RKO (cell line): ENCODE measurements at regions not wholly inside any gene's neighbourhood (a gene's known extent, or its start where the extent isn't known, plus 50 kb on each side); places are given as distances from the start of the nearest gene placed in this dataset.
"Not testable (repeated sequence)": the region's sequence is repeated elsewhere in the genome, so short reads cannot be mapped to it uniquely, and the experiment has no call there.

Experiments used
- DNase-seq: peaks from one replicate; pipeline ENCODE4 v3.0.0-alpha.2; 2016; ENCODE audit warnings: low spot score

DNA sequence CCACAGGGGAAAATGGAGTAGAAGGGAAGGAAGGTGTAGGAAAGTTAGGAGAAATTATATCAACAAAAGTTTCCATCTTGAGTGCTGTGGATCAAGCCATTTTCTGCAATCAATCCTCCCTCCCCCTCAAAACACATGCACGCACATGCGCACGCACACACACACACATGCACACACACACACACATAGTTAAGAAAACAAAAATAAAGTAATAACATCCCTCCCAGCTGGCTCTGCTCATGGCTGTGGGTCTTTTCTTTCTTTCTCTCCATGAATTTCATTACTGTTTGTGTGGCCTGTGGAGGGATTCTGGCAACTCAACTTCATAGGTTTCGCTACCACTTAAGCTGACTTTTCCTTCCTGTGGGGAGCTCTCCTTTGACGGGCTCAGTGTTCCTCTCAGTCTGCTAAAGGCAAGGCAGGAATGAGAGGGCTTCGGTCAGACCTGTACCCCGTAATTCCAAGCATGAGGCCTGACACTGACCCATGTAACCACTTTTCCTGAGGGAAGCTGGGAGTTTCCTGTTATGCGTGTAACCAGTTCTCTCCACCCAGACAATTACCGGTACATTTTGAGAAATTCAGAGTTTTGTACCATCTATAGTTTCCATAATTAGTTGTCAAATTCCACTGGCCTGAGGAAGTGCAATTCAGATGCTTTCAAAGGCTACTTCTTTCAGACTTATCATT, 79.8 kb downstream of the ZNF92 start:
- DNase-seq = no peak

DNA sequence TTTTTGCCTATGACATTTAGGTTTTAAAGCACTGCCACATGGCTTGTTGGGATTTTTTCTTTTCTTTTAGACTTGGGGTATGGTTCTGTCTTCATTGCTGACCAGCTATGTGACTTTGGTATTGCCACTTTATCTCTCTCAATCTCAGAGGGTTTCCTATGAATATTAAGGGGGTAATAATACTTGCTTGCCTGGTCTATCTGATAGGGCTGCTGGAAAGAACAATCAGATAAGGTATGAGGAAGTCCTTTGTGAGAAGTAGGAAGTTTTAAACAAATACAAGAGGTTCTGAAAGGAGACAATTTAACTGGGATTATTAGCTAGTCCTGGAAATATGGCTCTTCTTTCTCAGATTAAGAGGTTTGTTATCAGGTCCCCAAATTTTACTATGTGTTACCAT, 80.8 kb downstream of the ZNF92 start:
- DNase-seq = no peak

DNA sequence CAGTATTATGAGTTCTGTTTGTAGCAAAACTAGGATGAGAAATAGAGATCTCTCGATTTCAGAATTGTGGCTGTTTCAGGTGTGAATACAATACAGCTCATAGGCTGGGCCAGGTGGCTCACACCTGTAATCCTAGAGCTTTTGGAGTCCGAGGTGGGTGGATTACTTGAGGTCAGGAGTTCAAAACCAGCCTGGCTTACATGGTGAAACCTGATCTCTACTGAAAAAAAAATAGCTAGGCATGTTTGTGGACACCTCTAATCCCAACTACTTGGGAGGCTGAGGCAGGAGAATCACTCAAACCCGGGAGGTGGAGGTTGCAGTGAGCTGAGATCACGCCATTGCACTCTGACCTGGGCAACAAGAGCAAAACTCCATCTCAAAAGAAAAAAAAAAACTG, 81.4 kb downstream of the ZNF92 start:
- DNase-seq = not testable (repeated sequence)

DNA sequence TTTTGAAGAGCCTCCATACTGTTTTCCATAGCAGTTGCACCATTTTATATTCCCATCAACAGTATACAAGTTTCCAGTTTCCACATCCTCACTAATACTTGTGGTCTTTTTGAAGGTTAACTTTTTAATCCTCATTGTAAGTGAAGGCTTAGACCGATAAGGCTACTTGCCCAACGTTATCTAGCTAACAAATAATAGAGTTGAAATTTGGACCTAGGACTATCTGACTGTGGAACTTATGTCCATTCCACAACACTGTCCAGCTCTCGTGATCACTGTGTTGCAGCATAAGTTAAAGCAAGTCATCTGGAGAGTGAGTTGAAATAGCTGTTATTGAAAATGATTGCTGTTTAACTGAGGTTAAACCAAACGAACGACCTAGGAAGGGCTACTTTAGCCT, 84.0 kb downstream of the ZNF92 start:
- DNase-seq = no peak

DNA sequence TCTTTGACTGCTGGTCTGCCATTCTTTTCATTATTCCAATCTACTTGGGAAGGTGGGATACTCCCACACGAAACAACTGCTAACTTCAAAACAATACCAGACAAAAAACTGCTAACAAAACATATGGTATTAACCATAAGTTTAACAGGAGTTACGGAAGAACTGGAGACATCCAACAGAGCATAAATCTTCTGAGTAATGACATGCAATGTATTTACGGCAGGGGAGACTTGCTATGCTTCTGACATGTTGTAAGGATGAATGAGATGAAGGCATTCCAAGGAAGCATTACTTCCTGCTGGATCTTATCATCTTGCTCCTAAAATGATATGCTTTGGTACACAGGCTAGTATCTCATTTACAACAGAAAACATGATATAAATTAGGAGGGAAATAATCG, 85.8 kb downstream of the ZNF92 start:
- no peak for DNase-seq

DNA sequence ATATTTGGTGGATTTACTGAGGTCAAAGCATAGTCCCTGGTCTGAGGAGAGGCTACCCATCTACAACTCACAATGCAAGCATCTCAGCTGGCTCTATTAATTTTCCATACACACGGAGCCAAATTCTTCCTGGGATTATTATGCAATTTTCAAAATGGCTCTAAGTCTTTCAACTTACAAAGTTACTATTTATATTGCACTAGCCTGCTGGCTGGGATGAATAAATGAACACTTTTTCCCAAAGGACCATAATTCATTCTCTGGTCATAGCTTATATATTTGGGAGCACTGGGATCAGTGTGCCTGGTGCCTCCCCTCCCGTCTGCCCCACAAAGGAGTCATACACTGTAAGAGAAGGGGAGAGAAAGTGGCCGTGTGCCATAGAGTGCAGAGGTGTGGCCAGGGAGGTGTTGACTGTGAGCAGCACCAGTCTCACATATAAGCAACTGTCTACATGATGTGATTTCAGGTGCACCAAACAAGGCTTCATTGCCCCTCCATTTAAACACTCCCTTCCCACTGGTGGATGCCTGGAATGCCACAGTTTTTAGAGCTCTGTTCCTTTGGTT, 88.6 kb downstream of the ZNF92 start:
- no peak for DNase-seq

DNA sequence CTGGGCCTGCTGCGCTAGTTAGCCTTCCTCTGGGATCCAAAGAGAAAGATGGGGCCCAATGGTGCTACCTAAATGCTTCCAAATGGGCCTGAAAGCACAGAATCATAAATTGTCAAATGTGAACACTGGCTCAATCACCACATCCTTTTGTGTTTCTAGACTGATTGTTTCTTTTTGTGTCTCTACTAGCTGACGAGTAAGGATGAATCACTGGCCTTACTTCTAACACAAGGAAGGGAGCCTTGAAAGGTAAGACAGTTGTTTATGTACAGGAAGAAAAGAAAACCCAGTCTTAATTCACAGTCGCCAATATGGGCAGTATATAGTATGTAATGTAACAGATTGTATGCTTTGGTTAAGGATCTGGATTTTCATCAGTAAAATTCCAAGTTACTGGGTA, 89.5 kb downstream of the ZNF92 start:
- no peak for DNase-seq

DNA sequence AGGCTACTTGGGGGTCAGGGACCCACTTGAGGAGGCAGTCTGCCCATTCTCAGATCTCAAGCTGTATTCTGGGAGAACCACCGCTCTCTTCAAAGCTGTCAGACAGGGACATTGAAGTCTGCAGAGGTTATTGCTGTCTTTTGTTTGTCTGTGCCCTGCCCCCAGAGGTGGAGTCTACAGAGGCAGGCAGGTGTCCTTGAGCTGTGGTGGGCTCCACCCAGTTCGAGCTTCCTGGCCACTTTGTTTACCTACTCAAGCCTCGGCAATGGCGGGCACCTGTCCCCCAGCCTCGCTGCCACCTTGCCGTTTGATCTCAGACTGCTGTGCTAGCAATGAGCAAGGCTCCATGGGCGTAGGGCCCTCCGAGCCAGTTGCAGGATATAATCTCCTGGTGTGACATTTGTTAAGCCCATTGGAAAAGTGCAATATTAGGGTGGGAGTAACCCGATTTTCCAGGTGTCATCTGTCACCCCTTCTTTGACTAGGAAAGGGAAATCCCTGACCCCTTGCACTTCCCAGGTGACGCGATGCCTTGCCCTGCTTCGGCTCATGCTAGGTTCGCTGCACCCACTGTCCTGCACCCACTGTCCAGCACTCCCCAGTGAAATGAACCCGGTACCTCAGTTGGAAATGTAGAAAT, 96.4 kb downstream of the ZNF92 start:
- DNase-seq = not testable (repeated sequence)

DNA sequence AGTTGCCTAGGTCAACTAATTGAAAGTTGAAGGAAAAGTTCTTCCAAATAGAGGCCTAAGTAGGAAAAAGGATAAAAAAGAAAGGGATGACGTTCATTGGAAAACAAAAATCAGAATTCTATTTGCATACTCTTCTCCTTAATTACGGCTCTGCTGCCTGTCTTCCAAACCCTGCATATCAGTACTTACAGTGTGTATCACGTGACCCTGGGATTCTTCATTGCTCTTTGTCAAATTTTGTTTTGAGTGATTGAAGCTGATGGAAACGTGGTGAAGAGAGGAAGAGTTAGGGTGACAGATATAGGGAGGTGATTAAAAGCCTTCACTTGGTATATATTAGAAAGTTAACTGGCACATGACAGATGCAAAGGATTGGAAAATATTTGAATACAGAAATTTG, 97.9 kb downstream of the ZNF92 start:
- DNase-seq = no peak

DNA sequence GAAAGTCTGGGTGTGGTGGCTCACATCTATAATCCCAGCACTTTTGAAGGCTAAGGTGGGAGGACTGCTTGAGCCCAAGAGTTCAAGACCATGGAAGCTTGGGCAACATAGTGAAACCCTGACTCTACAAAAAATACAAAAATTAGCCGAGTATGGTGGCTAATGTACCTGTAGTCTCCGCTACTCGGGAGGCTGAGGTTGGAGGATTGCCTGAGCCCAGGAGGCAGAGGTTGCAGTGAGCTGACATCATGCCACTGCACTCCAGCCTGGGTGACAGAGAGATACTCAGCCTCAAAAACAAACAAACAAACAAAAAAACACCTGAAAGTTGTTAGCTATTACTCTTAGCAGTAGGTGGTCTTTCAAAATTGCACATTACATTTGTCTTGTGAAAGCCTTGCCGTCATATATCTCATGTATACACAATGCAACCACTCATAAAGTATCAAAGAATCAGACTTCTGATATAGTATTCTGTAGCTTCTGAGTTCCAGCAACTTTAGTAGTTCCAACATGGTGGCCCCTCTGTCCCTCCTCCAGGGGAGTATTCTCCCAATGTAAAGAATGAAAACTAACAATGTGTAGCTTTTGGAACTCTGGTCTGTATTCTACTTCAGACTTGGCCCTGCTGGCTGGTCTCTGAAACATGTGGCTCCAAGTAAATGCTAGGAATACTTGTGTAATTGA, 101.5 kb downstream of the ZNF92 start:
- DNase-seq = no peak

DNA sequence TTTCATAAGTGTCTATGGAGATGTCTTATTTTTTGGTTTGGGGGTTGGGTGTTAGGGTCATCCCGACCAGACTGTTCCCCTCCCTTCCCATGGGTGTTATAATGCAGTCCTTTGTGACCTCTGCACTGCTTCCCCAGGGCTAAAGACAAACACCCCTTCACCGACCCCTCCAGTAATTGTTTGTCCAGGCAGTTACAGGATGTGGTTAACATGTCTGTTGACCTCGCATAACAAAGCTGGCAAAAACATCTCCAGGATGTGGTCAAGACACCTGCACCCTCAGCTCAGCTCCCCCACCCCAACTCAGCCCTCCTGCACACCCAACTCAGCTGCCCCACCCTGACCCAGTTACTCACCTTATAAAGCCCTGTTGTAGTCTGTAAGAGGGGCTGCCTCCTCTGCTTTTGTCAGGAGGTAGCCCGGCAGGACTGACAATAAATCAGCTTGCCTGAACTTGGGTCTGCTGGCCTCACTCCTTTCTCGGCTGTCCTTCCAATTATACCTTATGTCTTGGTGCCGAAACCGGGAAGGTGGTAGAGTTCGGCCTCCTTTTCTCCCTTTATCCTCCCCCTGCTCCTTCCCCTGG, 102.2 kb downstream of the ZNF92 start:
- no peak for DNase-seq

DNA sequence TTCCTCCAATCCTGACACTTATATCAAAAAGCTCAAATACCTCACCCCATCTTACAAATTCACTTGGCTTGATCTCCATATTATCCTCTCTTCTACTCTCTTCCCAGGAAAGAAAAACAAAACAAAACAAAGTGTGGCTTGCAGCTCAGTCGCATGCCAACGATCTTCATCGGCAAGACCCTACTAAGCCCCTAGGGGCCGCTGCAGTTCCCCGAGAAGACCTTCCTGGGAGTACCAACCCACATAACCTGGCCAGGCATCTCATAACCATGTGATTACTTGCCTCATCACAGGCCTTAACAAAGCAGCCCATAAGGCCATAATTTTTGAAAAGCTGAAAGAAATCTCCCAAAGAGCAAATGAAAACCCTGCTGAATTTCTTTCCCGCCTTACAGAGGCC, 103.7 kb downstream of the ZNF92 start:
- peak; percentile 48 for DNase-seq

DNA sequence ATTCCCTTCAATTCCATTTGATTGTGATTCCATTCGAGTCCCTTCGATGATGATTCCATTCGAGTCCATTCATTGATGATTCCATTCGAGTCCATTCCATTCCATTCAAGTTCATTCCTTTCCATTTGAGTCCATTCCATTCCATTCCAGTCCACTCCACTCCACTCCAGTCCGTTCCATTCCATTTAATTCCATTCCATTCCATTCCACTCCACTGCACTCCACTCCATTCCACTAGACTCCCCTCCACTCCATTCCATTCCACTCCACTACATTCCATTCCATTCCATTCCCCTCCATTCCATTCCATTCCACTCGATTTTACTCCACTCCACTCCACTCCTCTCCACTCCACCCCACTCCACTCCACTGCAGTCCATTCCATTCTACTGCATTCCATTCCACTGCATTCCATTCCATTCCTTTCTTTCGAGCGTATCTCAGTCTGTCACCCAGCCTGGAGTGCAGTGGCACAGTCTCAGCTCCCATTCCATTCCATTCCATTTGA, 115.7 kb downstream of the ZNF92 start:
- no peak for DNase-seq

DNA sequence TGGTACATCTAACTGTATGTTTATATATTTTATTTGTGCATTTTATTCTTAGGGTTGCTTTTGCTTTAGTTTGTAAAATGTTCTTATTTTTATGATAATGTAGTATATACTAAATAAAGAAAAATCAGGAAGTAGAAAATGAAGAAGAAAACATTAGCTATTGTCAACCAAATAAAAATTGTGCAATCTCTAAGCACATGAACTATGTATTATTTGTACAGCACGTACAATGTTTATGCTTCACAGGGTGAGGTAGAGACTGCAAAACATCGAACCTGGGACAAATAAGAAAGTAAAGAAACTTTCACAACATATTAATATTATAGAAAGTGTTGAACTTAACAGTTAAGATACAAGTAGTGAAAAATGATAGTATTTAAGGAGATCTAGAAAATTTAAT, 123.0 kb downstream of the ZNF92 start:
- not testable (repeated sequence) for DNase-seq

DNA sequence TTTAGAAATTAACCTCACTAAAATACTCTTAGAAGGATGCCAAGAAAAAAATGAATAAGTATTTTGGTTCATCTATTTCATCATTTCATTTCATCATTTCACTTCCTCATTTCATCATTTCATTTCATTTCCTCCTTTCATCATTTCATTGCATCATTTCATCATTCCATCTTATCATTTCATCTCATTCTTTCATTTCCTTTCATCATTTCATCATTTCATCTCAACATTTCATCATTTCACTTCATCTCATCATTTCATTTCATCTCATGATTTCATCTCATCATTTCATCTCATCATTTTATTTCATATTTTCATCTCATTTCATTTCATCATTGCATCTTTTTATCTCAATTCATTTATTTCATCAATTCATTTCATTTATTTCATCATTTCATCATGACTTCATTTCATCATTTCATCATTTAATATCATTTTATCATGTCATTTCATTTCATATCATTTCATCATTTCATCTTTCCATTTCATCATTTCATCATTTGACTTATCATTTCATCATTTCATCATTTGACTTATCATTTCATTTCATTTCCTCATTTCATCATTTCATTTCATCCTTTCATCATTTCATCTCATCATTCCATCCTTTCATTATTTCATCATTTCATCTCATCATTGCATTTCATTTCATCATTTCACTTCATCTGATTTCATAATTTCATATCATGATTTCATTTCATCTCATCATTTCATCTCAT, 129.9 kb downstream of the ZNF92 start:
- no peak for DNase-seq

DNA sequence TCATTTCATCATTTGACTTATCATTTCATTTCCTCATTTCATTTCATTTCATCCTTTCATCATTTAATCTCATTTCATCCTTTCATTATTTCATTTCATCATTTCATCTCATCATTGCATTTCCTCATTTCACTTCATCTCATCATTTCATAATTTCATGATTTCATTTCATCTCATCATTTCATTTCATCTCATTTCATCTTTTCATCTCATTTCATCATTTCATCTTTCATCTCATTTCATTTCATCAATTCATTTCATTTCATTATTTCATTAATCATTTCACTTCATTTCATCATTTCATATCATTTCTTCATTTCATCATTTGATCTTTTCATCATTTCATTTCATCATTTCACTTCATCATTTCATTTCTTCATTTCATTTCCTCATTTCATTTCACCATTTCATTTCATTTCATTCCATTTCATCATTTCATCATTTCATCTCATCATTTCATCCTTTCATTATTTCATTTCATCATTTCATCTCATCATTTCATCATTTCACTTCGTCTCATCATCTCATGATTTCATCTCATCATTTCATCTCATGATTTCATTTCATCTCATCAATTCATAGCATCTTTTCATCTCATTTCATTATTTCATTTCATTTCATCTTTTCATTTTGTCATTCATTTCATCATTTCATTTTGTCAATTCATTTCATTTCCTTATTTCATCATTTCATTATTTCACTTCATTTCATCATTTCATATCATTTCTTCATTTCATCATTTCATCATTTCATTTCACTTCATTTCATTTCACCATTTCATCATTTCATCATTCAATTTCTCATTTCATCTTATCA, 131.1 kb downstream of the ZNF92 start:
- DNase-seq = not testable (repeated sequence)

DNA sequence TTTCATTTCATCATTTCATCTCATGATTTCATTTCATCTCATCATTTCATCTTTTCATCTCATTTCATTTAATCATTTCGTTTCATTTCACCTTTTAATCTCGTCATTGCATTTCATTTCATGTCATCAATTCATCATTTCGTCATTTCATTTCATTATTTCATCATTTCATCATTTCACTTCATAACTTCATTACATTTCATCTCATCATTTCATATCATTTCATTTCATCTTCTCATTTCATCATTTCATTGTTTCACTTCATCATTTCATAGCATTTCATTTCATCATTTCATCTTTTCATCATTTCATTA, 131.6 kb downstream of the ZNF92 start:
- DNase-seq = not testable (repeated sequence)

DNA sequence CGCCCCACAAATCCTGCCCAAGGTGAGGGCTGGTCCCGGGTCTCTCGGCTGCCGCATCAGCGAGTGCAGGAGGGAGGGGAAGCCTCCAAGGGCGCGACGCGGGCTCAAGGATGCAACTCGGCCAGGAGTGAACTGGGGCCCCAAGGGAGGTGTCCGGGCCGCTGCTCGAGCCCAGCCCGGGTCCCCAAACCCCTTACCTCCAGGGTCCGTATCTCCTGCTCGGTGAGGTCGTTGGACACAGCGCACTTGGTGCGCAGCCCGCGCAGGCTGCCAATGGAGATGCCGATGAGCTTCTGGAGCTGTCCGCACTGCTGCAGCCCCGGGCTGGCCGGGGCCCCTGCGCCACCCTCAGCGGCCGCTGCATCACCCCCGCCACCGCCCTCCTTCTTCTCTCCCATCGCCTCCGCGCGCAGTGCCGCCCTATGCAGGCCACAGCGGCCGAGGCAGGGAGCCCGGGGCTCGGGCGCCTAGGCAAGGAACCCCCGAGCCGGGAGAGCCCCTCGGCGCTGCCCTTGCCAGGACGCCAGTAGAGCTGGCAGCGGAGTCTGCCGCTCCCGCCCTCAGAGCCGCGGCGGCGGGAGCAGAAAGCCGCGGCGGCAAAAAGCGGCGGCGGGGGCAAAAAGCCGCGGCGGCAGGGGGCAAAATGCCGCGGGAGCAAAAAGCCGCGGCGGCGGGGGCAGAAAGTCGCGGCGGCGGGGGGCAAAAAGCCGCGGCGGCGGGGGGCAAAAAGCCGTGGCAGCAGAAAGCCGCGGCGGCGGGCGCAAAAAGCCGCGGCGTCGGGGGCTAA, 135.1 kb downstream of the ZNF92 start:
- DNase-seq = not testable (repeated sequence)

DNA sequence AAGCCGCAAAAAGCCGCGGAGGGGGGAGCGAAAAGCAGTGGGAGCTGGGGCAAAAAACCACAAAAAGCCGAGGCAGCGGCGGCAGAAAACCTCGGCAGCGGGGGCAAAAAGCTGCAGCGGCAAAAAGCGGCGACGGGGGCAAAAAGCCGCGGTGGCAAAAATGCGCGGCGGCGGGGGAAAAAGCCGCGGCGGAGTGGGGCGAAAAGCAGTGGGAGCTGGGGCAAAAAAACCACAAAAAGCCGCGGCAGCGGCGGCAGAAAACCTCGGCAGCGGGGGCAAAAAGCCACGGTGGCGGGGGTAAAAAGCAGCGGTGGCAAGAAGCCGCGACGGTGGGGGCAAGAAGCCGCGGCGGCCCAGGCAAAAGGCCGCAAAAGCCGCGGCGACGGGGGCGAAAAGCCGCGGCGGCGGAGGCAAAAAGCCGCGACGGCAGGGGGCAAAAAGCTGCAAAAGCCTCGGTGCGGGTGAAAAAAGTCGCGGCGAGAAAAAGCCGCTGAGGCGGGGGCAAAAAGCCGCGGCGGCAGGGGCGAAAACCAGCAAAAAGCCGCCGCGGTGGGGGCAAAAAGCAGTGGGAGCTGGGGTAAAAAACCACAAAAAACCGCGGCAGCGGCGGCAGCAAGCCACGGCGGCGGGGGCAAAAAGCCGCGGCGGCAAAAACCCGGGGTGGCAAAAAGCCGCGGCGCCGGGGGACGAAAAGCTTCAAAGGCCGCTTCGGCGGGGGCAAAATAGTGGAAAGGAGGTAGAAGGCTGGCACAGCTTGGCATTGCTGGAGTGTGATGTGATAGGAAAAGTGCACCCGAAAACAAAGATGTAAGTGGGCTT, 135.9 kb downstream of the ZNF92 start:
- no peak for DNase-seq

DNA sequence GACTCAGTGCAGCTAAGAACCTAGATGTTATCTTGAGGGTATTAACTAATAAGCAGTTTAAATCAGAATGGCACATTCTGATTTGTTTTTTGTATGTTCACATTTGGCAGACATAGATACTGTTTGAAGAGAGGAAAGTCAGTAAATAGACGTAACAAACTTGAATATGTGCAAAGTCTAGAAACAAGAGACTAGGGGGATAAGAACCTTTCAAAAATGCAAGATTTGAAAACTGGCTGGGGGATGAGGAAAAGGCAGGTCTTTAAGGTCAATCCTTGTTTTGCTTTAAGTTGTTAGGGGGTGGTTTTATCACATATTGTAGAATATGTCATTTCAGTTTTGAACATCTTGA, 136.5 kb downstream of the ZNF92 start:
- not testable (repeated sequence) for DNase-seq
